A549 (cell line): ENCODE measurements at regions not wholly inside any gene's neighbourhood (a gene's known extent, or its start where the extent isn't known, plus 50 kb on each side); places are given as distances from the start of the nearest gene placed in this dataset.

Experiments
- ATAC-seq, 2 experiments: fragments of 200-7000 bp in 1 of 2; fragments of >200 bp in 1 of 2; cut with Nextera tagmentation in 1 of 2; cut with Tn5 transposase in 1 of 2; 3 replicates each; pipeline versions ENCODE4 v1.8.0 to v1.9.1; 2018 to 2020; ENCODE audit warnings: mild to moderate bottlenecking in 1 of 2, moderate library complexity in 1 of 2
- CTCF ChIA-PET: fragments of 300-600 bp; sonication (Branson Sonifier 250); formaldehyde crosslinking; extraction: SDS; loops from one replicate; lab custom pipeline; 2021; ENCODE audit warnings: antibody characterized with exemption, inconsistent platforms; lab: Yijun Ruan, JAX
- POLR2A ChIA-PET: fragments of 350-600 bp; formaldehyde crosslinking; extraction: SDS; loops from one replicate; lab custom pipeline; 2021; ENCODE audit warnings: antibody characterized with exemption, inconsistent platforms; lab: Yijun Ruan, JAX
- DNase-seq, 2 experiments: peaks; one replicate each; pipeline versions ENCODE4 v3.0.0 to v3.0.0-alpha.2; 2011 to 2016; ENCODE audit warnings: low read depth in 1 of 2, low spot score in 1 of 2
- FAIRE-seq: peaks from 2 replicates; lab custom pipeline; 2011; peaks lifted over from hg19 to GRCh38; lab: Jason Lieb, UNC
- H3K27ac ChIP-seq, 2 experiments: fragments of >200 bp; sonication (Bioruptor Twin); formaldehyde crosslinking; 3 replicates each; pipeline ENCODE4 v1.5.1; 2016 to 2017
- H3K4me1 ChIP-seq: fragments of >200 bp; sonication (Bioruptor Twin); formaldehyde crosslinking; 3 replicates; pipeline ENCODE4 v1.6.1; 2016
- H3K4me2 ChIP-seq: fragments of >200 bp; sonication (Bioruptor Twin); formaldehyde crosslinking; 3 replicates; pipeline ENCODE4 v1.6.1; 2016
- H3K4me3 ChIP-seq: fragments of >200 bp; sonication (Bioruptor Twin); formaldehyde crosslinking; 3 replicates; pipeline ENCODE4 v1.5.1; 2016
- H3K9me3 ChIP-seq: fragments of >200 bp; sonication (Bioruptor Twin); formaldehyde crosslinking; 3 replicates; pipeline ENCODE4 v1.6.1; 2016
- BCL3 ChIP-seq: fragments of >200 bp; sonication (Bioruptor Twin); formaldehyde crosslinking; IDR thresholded peaks from 3 replicates; pipeline ENCODE4 v1.6.1; 2016
- BHLHE40 ChIP-seq: IDR thresholded peaks from 2 replicates; pipeline ENCODE4 v1.6.1; 2012; ENCODE audit warnings: low read depth, low read length, inconsistent platforms
- CBX8 ChIP-seq: fragments of 200-600 bp; sonication (generic); IDR thresholded peaks from 2 replicates; pipeline ENCODE4 v1.6.1; 2016
- CEBPB ChIP-seq, 2 experiments: fragments of >200 bp in 1 of 2; sonication (Bioruptor Twin) in 1 of 2; formaldehyde crosslinking in 1 of 2; IDR thresholded peaks; 2 replicates each; pipeline ENCODE4 v1.6.1; 2012 to 2016
- ELK1 ChIP-seq: fragments of 150-350 bp; IDR thresholded peaks from 2 replicates; pipeline ENCODE4 v1.6.1; 2014; ENCODE audit warnings: low read depth, mild to moderate bottlenecking, low read length
- EP300 ChIP-seq, 2 experiments: fragments of >200 bp; sonication (Bioruptor Twin); formaldehyde crosslinking; IDR thresholded peaks; 2 replicates in 1 of 2; 3 replicates in 1 of 2; pipeline ENCODE4 v1.6.1; 2016 to 2017
- FOSB ChIP-seq: fragments of 250-450 bp; sonication (Bioruptor Pico); IDR thresholded peaks from 2 replicates; pipeline ENCODE4 v1.5.0; 2020; ENCODE audit warnings: mild to moderate bottlenecking, moderate library complexity
- FOXS1 ChIP-seq: fragments of 250-450 bp; sonication (Bioruptor Pico); IDR thresholded peaks from 2 replicates; pipeline ENCODE4 v1.5.0; 2020; ENCODE audit warnings: mild to moderate bottlenecking, moderate library complexity
- HES2 ChIP-seq: fragments of >200 bp; sonication (Bioruptor Twin); formaldehyde crosslinking; IDR thresholded peaks from 2 replicates; pipeline ENCODE4 v1.6.1; 2016
- HEYL ChIP-seq: fragments of 250-450 bp; sonication (Bioruptor Pico); IDR thresholded peaks from 2 replicates; pipeline ENCODE4 v1.8.0; 2021; ENCODE audit warnings: mild to moderate bottlenecking, moderate library complexity
- HOXB13 ChIP-seq: fragments of 250-450 bp; sonication (Bioruptor Pico); IDR thresholded peaks from 2 replicates; pipeline ENCODE4 v1.5.0; 2020; ENCODE audit warnings: low read depth, mild to moderate bottlenecking, moderate library complexity
- HOXB5 ChIP-seq: fragments of 250-450 bp; sonication (Bioruptor Pico); IDR thresholded peaks from 2 replicates; pipeline ENCODE4 v1.5.0; 2020; ENCODE audit warnings: mild to moderate bottlenecking, moderate library complexity
- JUN ChIP-seq, 2 experiments: fragments of >200 bp; sonication (Bioruptor Twin); formaldehyde crosslinking; IDR thresholded peaks; 2 replicates in 1 of 2; 3 replicates in 1 of 2; pipeline ENCODE4 v1.6.1; 2016 to 2017
- KDM5A ChIP-seq: fragments of 200-600 bp; sonication (generic); IDR thresholded peaks from 2 replicates; pipeline ENCODE4 v1.6.1; 2016; ENCODE audit warnings: antibody characterized with exemption, mild to moderate bottlenecking
- MAFK ChIP-seq: fragments of 450-650 bp; IDR thresholded peaks from 2 replicates; pipeline ENCODE4 v1.6.1; 2014; ENCODE audit not compliant: partially characterized antibody
- NFE2L2 ChIP-seq: fragments of 150-350 bp; conservative IDR thresholded peaks from 2 replicates; pipeline ENCODE4 v1.6.1; 2014; ENCODE audit warnings: low read length
- PHF8 ChIP-seq: fragments of 200-600 bp; sonication (generic); IDR thresholded peaks from 2 replicates; pipeline ENCODE4 v1.6.1; 2016; ENCODE audit warnings: low read depth, mild to moderate bottlenecking, antibody characterized with exemption, moderate library complexity, borderline replicate concordance
- POLR2A ChIP-seq: IDR thresholded peaks from 2 replicates; pipeline ENCODE4 v1.6.1; 2012; ENCODE audit warnings: mild to moderate bottlenecking, low read length
- REST ChIP-seq: fragments of 200-600 bp; sonication (generic); IDR thresholded peaks from 2 replicates; pipeline ENCODE4 v1.6.1; 2016; ENCODE audit warnings: antibody characterized with exemption, mild to moderate bottlenecking, moderate library complexity
- RNF2 ChIP-seq: fragments of 200-600 bp; sonication (generic); IDR thresholded peaks from 2 replicates; pipeline ENCODE4 v1.6.1; 2016; ENCODE audit warnings: low read depth, mild to moderate bottlenecking, antibody characterized with exemption, moderate library complexity, borderline replicate concordance
- SMC3 ChIP-seq: fragments of >200 bp; sonication (Bioruptor Twin); formaldehyde crosslinking; IDR thresholded peaks from 3 replicates; pipeline ENCODE4 v1.6.1; 2018; ENCODE audit warnings: inconsistent platforms
- USF2 ChIP-seq: fragments of 450-650 bp; IDR thresholded peaks from 2 replicates; pipeline ENCODE4 v1.6.1; 2014; ENCODE audit warnings: antibody characterized with exemption
- ZC3H11A ChIP-seq: fragments of 450-650 bp; IDR thresholded peaks from 2 replicates; pipeline ENCODE4 v1.6.1; 2014; ENCODE audit warnings: antibody characterized with exemption, mild to moderate bottlenecking
- WGBS: methylation state at CpG from one replicate; pipeline ENCODE4 v1.1.6; 2017; ENCODE audit errors: missing lambda C conversion rate; 5-methylcytosine and 5-hydroxymethylcytosine counted together

- TF ChIP-seq REST (no peak), PHF8 (no peak), FOSB (no peak), NFE2L2 (no peak), RNF2 (no peak)
These were observed 246.4 kb upstream of the TLE3 start (continued) for GRCh38 chr15:70343961-70344621.

GRCh38 chr15:70342554-70343548 lies 245.1 kb upstream of the TLE3 start:
- CTCF ChIA-PET = no interaction called here
- TF ChIP-seq EP300 (IDR thresholded peaks at IDR 0.05) (no peak), CBX8 (no peak), MAFK (no peak), ELK1 (no peak), CEBPB (IDR thresholded peaks at IDR 0.05) (no peak), BCL3 (no peak), FOXS1 (CRISPR knock-in tag) (no peak), USF2 (no peak)
- 66% methylated on average over 8 of the region's 8 CpGs for WGBS
- Histone ChIP-seq H3K4me3 (no peak overlapping the region), H3K27ac (no peak overlapping the region), H3K4me2 (no peak overlapping the region), H3K9me3 (no peaks in the 10 kb centered on the region), H3K4me1 (no peaks in the 10 kb centered on the region)
- DNase-seq (no peak), FAIRE-seq (no peak), ATAC-seq (no peak)
- POLR2A ChIA-PET = no interaction called here

- POLR2A ChIA-PET = no interaction called here
- no peak for FAIRE-seq
These were observed 244.4 kb upstream of the TLE3 start for GRCh38 chr15:70342141-70342540.

More at GRCh38 chr15:70342141-70342540, 244.4 kb upstream of the TLE3 start:
- no peaks in the 10 kb centered on the region for H3K4me1 ChIP-seq
- TF ChIP-seq POLR2A (no peak), HEYL (CRISPR knock-in tag) (no peak), EP300 (IDR thresholded peaks at IDR 0.05) (no peak), ZC3H11A (no peak), RNF2 (no peak), SMC3 (no peak), KDM5A (no peak), HES2 (no peak), BHLHE40 (no peak), ELK1 (no peak), MAFK (no peak), HOXB13 (no peak), JUN (IDR thresholded peaks at IDR 0.05) (no peak), PHF8 (no peak), HOXB5 (no peak), BCL3 (no peak)
- TF ChIP-seq, all 56 proteins: peak for 0
- Histone ChIP-seq H3K4me3 (no peak overlapping the region), H3K4me2 (no peak overlapping the region), H3K27ac (no peak overlapping the region), H3K9me3 (no peaks in the 10 kb centered on the region)
- WGBS = 78% methylated on average over 7 of the region's 7 CpGs
- DNase-seq (no peak), ATAC-seq (no peak)
- CTCF ChIA-PET = interaction anchor here (1.6 kb wide), 1 partner anchor 24 kb away, joined by 3 read pairs; no protein-coding TSS in a partner anchor
